GM12872 (cell line): ENCODE measurements at regions not wholly inside any gene's neighbourhood (a gene's known extent, or its start where the extent isn't known, plus 50 kb on each side); places are given as distances from the start of the nearest gene placed in this dataset.

Experiments used
- TF ChIP-seq, protein P1 (sequence below): IDR thresholded peaks from 3 replicates; pipeline ENCODE4 v1.5.1; 2011; ENCODE audit warnings: low read depth, mild to moderate bottlenecking, low read length, moderate library complexity; ENCODE audit not compliant: insufficient read depth

DNA sequence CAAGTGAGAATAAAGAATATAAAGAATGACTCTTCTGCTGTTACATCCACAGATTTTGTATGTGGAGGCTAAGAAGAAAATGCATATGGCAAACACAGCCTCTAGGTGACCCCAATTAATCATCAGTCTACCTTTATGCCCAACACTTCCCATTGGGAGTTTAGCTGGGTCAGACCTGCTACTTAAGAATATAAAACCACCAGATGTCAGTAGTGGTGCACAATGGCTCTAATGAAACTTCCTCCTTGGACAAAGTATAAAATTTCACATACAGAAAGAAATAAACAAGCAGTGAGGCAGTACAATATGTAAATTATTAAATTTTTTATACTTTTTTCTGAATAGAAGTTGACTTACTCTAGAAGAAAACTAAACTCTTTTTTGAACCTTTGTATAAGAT is 539.9 kb downstream of the BRINP1 start:
- TF ChIP-seq, protein P1, sequence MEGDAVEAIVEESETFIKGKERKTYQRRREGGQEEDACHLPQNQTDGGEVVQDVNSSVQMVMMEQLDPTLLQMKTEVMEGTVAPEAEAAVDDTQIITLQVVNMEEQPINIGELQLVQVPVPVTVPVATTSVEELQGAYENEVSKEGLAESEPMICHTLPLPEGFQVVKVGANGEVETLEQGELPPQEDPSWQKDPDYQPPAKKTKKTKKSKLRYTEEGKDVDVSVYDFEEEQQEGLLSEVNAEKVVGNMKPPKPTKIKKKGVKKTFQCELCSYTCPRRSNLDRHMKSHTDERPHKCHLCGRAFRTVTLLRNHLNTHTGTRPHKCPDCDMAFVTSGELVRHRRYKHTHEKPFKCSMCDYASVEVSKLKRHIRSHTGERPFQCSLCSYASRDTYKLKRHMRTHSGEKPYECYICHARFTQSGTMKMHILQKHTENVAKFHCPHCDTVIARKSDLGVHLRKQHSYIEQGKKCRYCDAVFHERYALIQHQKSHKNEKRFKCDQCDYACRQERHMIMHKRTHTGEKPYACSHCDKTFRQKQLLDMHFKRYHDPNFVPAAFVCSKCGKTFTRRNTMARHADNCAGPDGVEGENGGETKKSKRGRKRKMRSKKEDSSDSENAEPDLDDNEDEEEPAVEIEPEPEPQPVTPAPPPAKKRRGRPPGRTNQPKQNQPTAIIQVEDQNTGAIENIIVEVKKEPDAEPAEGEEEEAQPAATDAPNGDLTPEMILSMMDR, result no peak

DNA sequence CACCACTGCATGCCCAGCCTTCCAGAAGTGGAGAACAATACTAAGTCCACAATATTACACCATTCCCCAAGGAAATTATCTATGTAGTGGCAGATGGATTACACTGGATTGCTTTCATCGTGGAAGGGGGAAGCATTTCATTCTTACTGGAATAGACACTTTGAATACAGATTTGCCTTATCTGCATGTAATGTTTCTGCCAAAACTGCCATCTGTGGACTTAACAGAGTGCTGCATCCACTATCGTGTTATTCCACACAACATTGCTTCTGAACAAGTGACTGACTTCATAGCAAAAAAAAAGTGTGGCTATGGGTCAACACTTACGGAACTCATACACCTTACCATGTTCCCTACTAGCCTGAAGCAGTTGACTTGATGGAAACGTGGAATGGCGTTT is 536.9 kb downstream of the BRINP1 start:
- TF ChIP-seq, protein P1, result no peak

DNA sequence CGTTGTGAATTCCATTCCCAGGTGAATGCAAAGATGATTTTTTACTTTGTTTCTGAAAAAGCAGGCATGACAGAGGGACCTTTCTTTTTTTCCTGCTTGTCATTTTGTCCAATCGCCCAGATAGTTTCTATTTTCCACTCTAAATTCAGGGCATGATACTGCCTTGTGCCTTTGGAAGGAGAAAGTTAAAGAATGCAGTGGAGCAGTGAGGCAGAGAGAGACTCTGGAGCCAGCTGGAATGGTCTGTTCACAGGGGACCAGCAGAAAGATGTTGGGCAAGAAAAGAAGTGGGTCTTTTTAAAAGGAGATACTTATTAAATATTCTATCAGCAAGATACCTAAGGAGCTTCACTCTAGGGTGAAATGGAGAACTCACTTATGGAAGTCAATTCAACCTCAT is 532.3 kb downstream of the BRINP1 start:
- TF ChIP-seq, protein P1, result no peak

DNA sequence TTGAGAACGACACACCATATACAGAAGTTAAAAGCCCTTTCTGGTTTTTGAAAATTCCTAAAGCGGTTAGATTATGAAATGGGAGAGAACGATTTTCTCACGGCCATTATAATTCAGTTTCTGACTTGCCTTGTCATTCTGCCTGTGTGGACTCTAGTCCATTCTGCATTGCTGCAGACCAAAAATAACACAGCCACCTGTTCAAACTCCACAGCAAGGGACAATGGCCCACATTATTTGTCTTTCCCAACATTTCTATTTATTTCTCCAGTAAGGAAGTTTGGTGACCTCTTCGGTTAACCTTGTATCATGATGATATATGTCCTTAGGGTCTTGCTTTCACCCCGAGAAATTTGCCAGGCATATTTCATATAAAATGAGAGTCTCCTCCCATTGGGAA is 497.7 kb downstream of the BRINP1 start:
- TF ChIP-seq, protein P1, result no peak

DNA sequence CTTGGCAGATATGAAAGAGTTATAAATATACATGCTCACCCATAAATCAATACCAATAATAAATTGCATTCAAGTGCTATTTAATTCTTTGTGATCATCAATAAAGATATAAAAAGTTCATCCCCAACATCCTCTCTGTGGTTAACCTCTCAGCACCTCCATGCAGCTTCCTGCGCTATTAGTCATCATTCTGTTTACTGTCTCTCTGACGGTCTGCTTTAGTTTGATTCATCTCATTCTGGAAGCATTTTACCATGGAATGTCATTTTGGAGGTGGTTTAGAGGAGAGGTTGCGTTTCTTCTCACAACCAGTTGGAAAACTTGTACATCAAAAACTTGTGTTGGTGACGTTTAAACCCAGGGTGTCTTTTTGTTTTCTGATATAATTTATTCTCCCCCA is 486.6 kb downstream of the BRINP1 start:
- TF ChIP-seq, protein P1, result no peak

DNA sequence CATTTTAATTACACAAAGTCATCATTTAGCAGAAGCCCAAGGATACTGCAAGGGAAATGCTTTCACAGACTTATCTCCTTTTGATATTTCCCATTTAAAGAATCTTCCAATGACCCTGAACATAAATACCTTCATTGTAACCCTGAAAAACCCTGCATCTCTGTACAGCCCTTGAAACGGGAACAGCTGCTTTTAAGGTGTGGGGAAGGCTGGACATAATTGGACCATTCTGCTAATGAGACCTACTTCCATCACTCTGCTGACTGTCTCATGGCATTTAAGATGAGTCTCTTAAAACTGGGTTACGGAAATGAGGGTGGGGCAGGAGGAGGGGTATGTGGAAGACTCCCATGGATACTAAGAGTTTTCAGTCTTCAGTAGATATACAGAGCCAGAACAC is 485.8 kb downstream of the BRINP1 start:
- TF ChIP-seq, protein P1, result no peak

DNA sequence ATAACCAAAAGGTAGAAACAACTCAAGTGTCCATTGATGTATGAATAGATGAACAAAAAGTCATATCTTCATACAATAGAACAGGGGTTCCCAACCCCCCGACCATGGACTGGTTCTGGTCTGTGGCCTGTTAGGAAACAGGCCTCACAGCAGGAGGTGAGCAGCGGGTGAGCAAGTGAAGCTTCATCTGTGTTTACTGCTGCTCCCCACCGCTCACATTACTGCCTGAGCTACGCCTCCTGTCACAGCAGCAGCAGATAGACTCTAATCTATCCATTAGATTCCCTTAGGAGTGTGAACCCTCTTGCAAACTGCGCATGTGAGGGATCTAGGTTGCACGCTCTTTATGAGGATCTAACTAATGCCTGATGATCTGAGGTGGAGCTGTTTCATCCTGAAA is 478.0 kb downstream of the BRINP1 start:
- TF ChIP-seq, protein P1, result no peak
